ENCODE measurements at regions not wholly inside any gene's neighbourhood (a gene's known extent, or its start where the extent isn't known, plus 50 kb on each side); places are given as distances from the start of the nearest gene placed in this dataset.
"Not testable (repeated sequence)": the region's sequence is repeated elsewhere in the genome, so short reads cannot be mapped to it uniquely, and the experiment has no call there.

- no peak for DNase-seq
These were observed 56.2 kb upstream of the TNPO1 start for GRCh38 chr5:72760259-72760658.

DNA sequence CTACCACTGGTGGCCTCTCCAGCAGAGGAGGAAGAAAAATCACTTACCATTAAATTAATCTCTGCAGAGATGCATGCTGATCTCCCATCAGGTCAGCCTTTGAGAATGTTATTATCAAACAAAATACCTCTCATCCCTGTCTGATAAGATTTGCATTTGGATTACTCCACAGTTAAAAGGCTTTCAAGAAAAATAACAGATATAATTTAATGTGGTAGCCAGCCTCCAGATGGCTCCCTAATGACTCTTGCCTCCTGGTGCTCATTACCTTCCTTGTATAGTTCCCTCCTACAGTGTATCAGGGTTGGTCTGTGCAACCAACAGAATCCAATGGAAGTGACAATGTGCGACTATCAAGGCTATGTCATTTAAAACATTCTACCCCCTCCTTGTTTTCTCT lies 63.6 kb upstream of the TNPO1 start:
- no peak for DNase-seq

GRCh38 chr5:72749362-72749997 lies 67.0 kb upstream of the TNPO1 start:
- DNase-seq: no peak

GRCh38 chr5:72747826-72748225 lies 68.6 kb upstream of the TNPO1 start:
- no peak for DNase-seq

DNA sequence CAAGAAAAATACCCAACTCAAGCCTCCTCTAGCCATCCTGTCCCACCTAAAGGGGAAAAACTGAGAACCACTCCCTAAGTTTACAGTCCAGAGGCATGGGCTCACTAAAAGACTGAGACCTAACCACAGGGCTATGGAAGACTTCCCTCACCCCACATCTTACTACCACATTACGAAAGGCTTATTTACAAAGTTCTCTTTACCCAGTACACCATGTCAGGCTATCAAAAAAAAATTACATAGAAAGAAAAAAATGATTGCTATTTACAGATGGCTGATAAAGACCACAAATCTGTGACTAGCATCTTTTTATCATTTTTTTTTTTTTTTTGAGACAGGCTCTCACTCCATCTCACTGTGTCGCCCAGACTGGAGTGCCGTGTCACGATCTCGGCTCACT lies 69.7 kb upstream of the TNPO1 start:
- no peak for DNase-seq

DNA sequence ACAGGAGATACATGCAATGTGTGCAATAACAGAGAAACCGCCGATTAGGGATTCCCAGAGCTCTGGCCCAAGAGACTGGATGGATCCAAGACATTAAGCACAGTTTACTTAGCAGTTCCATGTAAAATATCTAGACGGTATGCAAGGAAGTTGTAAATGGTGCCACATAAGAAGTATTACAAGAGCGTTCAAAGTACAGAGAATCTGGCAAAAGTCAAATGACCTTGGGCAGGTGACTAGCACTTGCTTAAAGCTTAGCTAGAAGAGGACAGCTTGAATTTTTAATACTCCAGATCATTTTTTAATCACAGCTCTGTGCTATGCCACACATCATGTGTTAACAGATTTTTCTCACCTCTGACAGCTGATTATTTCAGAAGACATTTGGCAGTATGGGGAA lies 72.3 kb upstream of the TNPO1 start:
- no peak for DNase-seq

- DNase-seq: no peak
These were observed 74.7 kb upstream of the TNPO1 start for GRCh38 chr5:72741805-72742204.

GRCh38 chr5:72733810-72734209 lies 82.7 kb upstream of the TNPO1 start:
- no peak for DNase-seq

- DNase-seq: no peak
These were observed 92.9 kb upstream of the TNPO1 start for GRCh38 chr5:72723581-72723980.

- no peak for DNase-seq
These were observed 93.5 kb upstream of the TNPO1 start for GRCh38 chr5:72722792-72723452.

DNA sequence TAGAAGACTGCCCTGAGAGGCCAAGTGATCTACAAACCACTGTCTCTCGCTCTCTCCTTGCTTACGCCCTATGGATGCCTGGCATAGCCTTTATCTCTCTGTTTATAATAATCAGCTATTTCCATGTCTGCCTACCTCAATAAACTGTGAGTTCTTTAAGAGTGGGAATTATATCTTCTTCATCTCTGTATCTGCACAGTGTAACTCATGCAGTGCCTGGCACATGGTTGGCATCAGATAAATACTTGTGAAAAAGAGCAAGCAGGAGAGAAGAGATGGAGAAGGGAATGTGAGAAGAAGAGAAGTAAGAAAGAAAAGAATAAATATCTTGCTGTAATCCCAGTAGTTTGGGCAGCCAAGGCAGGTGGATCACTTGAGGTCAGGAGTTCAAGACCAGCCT lies 94.6 kb upstream of the TNPO1 start:
- DNase-seq: no peak

GRCh38 chr5:72720205-72720604 lies 96.3 kb upstream of the TNPO1 start:
- DNase-seq: no peak

- DNase-seq: no peak
These were observed 105.1 kb upstream of the TNPO1 start for GRCh38 chr5:72711351-72711750.

DNA sequence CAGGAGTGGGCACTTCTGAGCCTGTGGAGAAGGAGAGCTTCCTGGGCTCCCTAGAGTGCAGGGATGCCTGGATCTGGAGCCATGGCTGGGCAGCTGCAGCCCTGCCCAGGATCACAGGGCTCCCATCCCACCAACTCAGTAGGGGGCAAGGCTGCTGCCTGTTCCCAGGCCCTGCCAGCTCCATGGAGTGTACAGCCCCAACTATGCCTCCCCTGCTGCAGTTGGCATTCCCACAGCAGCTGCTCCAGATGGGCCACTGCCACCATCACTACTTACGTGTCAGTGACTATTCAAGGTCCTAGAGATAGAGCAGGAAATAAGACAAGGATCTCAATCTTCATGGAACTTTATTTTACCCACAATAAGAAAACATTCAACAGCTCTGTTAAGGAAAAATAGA lies 107.1 kb upstream of the TNPO1 start:
- no peak for DNase-seq

DNA sequence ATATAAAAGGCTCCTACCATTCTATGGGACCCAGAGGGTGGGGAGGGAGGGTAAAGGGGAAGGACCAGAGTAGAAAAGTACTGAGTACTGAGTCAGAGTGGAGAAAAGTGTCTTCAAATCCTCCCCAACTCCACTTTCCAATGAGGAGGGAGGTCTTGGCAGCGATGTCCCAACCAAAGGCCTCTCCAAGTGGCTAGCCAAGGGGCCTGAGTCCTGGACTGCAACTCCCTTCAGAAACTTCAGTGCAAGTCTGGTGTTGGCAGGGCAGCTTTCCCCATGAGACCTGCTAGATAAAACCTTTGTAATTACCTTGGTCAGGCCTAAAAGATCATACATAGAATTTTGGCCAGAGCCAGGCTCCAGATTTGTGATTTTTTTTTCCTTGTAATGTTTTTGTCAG lies 111.3 kb upstream of the TNPO1 start:
- no peak for DNase-seq

DNA sequence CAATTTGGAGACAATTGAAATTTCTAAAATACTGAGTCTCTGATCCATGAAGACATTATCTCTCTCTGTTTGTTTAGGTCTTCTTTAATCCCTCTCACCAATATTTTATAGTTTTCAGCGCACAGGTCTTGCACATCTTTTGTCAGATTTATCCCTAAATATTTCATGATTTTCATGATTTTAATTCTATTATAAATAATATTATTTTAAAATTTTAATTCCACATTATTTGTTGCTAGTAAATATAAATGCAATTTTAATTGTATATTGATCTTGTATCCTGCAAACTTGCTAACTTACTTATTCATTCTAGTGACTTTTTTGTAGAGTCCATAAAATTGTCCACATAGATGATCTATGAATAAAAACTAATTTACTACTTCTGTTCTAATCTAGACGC lies 112.6 kb upstream of the TNPO1 start:
- no peak for DNase-seq

DNA sequence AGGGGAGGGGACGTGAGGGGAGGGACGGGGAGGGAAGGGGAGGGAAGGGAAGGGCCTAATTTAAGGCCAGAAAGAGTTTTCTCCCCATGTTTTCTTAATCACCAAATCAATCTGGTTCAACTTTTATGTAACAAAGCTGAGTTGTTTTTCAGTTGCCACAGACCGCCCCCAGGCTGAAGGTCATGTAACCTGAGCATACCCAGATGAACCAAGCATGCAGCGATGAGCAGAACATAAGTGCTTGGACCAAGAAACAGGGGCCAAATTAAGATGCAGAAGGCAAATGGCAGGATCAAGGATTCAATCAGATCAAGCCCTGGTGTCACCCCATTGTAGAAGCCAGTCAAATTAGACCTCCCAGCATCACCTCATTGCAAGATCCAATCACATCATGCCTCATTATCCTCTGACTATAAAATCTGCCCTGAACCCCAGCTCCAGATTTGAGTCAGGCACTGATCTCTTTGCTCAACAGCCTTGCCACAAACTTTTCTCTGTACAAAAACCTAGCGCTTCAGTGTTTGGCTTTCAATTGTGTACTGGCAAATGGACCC lies 113.5 kb upstream of the TNPO1 start:
- no peak for DNase-seq

- DNase-seq: not testable (repeated sequence)
These were observed 114.4 kb upstream of the TNPO1 start for GRCh38 chr5:72702105-72702504.

DNA sequence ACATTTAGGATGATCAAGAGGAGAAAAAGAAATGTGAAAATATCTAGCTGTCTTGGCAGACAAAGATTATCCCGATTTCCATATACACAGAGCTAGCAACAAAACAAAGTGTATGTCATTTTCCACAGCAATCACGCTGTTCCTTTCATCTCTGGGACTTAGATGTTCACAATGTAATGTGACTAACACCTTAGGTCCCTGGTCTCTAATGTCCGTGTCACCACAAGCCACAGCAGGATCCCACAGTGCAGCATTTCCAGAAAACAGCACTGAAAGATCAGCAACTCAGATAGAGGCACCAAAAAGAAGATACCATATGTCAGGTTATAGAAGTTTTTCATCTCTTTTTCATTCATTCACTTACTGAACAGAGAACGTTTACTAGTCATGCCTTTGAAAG lies 118.0 kb upstream of the TNPO1 start:
- DNase-seq: no peak

DNA sequence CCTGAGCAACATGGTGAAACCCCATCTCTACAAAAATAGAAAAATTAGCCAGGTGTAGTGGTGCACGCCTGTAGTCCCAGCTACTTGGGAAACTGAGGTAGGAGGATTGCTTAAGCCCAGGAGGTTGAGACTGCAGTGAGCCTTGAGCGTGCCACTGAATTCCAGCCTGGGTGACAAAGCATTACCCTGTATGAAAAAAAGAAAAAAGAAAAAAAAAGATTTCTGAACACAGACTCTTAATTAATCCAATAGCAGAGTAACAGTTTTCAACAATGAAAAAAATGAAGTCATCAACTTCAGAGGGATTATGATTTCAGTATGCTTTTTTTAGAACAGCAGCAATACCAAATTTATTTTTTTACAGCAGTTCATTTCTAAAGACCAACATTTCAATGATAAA lies 118.8 kb upstream of the TNPO1 start:
- DNase-seq: no peak

- no peak for DNase-seq
These were observed 120.8 kb upstream of the TNPO1 start for GRCh38 chr5:72695659-72696058.

DNA sequence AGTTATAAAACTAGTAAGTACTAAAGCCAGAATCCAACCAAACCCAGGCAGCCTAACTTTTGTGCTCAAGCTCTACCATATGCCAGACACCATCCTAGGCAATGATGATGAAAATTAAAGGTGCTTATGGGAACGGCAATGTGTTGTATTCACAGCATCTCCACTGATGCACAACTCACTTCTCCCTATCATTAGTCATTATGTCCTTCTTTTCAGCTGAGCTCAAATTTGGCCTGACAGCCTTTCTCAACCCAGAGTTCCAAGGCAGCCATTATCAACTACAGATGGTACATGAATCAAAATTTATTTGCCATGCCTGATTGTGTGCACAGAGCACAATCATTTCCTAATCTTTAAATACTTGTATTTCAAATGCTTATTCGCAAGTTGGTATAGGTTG lies 121.6 kb upstream of the TNPO1 start:
- DNase-seq: no peak

GRCh38 chr5:72693546-72694205 lies 122.8 kb upstream of the TNPO1 start:
- no peak for DNase-seq
